ENCODE measurements at regions not wholly inside any gene's neighbourhood (a gene's known extent, or its start where the extent isn't known, plus 50 kb on each side); places are given as distances from the start of the nearest gene placed in this dataset.

DNA sequence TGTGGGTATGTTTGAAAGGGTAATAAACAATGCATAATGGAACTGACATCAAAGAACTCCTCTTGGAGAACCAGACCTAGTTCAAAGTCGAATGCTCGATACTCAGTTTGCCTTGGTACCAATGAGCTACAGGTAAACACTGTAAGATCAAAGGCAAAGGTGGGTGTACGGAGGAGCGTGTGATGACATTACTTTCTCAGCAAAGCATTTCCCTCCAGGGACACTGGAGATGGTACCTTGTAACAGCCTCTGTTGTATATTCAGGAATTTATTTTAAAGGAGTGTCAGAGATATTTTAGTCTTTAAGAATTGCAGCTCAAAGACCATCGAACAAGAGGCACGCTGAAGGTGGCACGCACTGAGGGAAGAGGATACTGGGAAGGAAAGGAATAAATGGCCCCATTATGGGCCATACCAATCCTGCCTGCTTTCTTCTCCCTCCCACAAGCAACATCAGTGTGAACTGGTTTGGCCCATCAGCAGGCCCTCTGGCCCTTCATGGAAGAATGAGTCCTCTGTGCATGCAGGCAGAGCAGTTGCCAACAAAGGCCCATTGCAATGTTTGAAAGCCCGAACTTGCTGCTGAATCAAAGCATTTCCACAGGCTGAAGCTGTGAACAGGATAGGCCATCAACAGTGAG is 410.2 kb downstream of the ACTL7B start (continued):
- TF ChIP-seq ZNF326 (CRISPR knock-in tag; IDR thresholded peaks at IDR 0.05; ENCODE audit: borderline replicate concordance), result no peak
- TF ChIP-seq STAT5B (CRISPR knock-in tag; IDR thresholded peaks at IDR 0.05), result no peak
- no peak for TF ChIP-seq MXD1 (CRISPR knock-in tag; IDR thresholded peaks at IDR 0.05)
- peak; percentile 65; the same call in 1 of the 2 replicates for TF ChIP-seq MED13 (CRISPR knock-in tag; IDR thresholded peaks at IDR 0.05)
- TF ChIP-seq, protein P1, sequence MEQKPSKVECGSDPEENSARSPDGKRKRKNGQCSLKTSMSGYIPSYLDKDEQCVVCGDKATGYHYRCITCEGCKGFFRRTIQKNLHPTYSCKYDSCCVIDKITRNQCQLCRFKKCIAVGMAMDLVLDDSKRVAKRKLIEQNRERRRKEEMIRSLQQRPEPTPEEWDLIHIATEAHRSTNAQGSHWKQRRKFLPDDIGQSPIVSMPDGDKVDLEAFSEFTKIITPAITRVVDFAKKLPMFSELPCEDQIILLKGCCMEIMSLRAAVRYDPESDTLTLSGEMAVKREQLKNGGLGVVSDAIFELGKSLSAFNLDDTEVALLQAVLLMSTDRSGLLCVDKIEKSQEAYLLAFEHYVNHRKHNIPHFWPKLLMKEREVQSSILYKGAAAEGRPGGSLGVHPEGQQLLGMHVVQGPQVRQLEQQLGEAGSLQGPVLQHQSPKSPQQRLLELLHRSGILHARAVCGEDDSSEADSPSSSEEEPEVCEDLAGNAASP (CRISPR knock-in tag; IDR thresholded peaks at IDR 0.05; ENCODE audit: borderline replicate concordance), result peak; percentile 64; the same call in 1 of the 2 replicates
- no peak for TF ChIP-seq MLXIP (CRISPR knock-in tag; IDR thresholded peaks at IDR 0.05; ENCODE audit: borderline replicate concordance)
- no peak for TF ChIP-seq SMAD9 (CRISPR knock-in tag; IDR thresholded peaks at IDR 0.05)

All from HepG2 (cell line).